ENCODE measurements at regions not wholly inside any gene's neighbourhood (a gene's known extent, or its start where the extent isn't known, plus 50 kb on each side); places are given as distances from the start of the nearest gene placed in this dataset.
A peak's percentile ranks its signal among the peaks of the same experiment; 100 is the strongest.

- no peak for TF ChIP-seq CBX1 (IDR thresholded peaks at IDR 0.05; ENCODE audit: low read depth)
- no peak for TF ChIP-seq NFATC3 (IDR thresholded peaks at IDR 0.05)
- 0 out of 2 replicates have a peak, but pooled peaks have one; percentile 33 for TF ChIP-seq ZNF175 (CRISPR knock-in tag; IDR thresholded peaks at IDR 0.05; ENCODE audit: low read depth)
- no peak for TF ChIP-seq YY1 (IDR thresholded peaks at IDR 0.05; ENCODE audit: borderline replicate concordance in 1 of 3, control insufficient read depth in 1 of 3, extremely low read depth in 1 of 3, insufficient read depth in 3 of 3, insufficient read length in 1 of 3, insufficient replicate concordance in 2 of 3, low read depth in 1 of 3, low read length in 2 of 3)
- TF ChIP-seq DNMT1 (IDR thresholded peaks at IDR 0.05), result no peak
- no peak for TF ChIP-seq ZBTB2 (IDR thresholded peaks at IDR 0.05)
- no peak for TF ChIP-seq ZNF407 (IDR thresholded peaks at IDR 0.05; ENCODE audit: low read depth)
- no peak for TF ChIP-seq ZNF134 (CRISPR knock-in tag; conservative IDR thresholded peaks at IDR 0.05)
- 0 out of 2 replicates have a peak, but pooled peaks have one; percentile 22 for TF ChIP-seq PKNOX1 (IDR thresholded peaks at IDR 0.05)
- TF ChIP-seq SRSF7 (optimal IDR thresholded peaks at IDR 0.05; ENCODE audit: low read depth, low read length), result no peak
Observed at GRCh38 chr6:43944908-43945767, 175.1 kb downstream of the VEGFA start (continued).

Measured in K562 (cell line).